H1 (cell line): ENCODE measurements at regions not wholly inside any gene's neighbourhood (a gene's known extent, or its start where the extent isn't known, plus 50 kb on each side); places are given as distances from the start of the nearest gene placed in this dataset.

Experiments
- CTCF ChIA-PET: fragments of 300-600 bp; sonication (Branson Sonifier 250); formaldehyde crosslinking; loops from one replicate; lab custom pipeline; 2021; ENCODE audit not compliant: partially characterized antibody; lab: Charles Lee
- POLR2A ChIA-PET: fragments of 300-600 bp; sonication (Branson Sonifier 250); formaldehyde crosslinking; loops from one replicate; lab custom pipeline; 2021; ENCODE audit warnings: inconsistent platforms; ENCODE audit not compliant: partially characterized antibody; lab: Charles Lee
- DNase-seq, 2 experiments: peaks; one replicate each; pipeline versions ENCODE4 v3.0.0 to v3.0.0-alpha.2; 2010 to 2022; ENCODE audit warnings: low spot score in 2 of 2, low read depth in 1 of 2, mixed read lengths in 1 of 2
- FAIRE-seq: peaks from 2 replicates; lab custom pipeline; 2011; peaks lifted over from hg19 to GRCh38; lab: Jason Lieb, UNC
- H2AFZ ChIP-seq: 2 replicates; pipeline ENCODE4 v1.8.1; 2012; ENCODE audit warnings: low read length, inconsistent platforms
- H2AK5ac ChIP-seq: 2 replicates; pipeline ENCODE4 v1.6.1; 2013; ENCODE audit warnings: low read depth, low read length
- H2BK120ac ChIP-seq: replicated peaks from 2 replicates; pipeline ENCODE3; 2013; ENCODE audit warnings: low read depth, low read length, inconsistent platforms
- H2BK12ac ChIP-seq: 2 replicates; pipeline ENCODE4 v1.6.1; 2013; ENCODE audit warnings: low read depth, low read length
- H2BK15ac ChIP-seq: 2 replicates; pipeline ENCODE4 v1.6.1; 2013; ENCODE audit warnings: low read length
- H2BK20ac ChIP-seq: 2 replicates; pipeline ENCODE4 v1.6.1; 2013; ENCODE audit warnings: low read length
- H2BK5ac ChIP-seq: 2 replicates; pipeline ENCODE4 v1.6.1; 2013; ENCODE audit warnings: low read depth, low read length
- H3K14ac ChIP-seq: 2 replicates; pipeline ENCODE4 v1.6.1; 2013; ENCODE audit warnings: inconsistent platforms; ENCODE audit not compliant: insufficient read length
- H3K18ac ChIP-seq: 2 replicates; pipeline ENCODE4 v1.6.1; 2013; ENCODE audit warnings: low read length; ENCODE audit errors: extremely low read depth
- H3K23ac ChIP-seq: 2 replicates; pipeline ENCODE4 v1.6.1; 2013; ENCODE audit warnings: inconsistent platforms; ENCODE audit not compliant: insufficient read length
- H3K23me2 ChIP-seq: 2 replicates; pipeline ENCODE4 v1.6.1; 2013; ENCODE audit warnings: low read depth, low read length
- H3K27ac ChIP-seq: 2 replicates; pipeline ENCODE4 v1.6.1; 2011; ENCODE audit warnings: low read depth, low read length, inconsistent platforms
- H3K27me3 ChIP-seq, 4 experiments: replicated peaks in 1 of 4; 1 replicate in 1 of 4; 2 replicates in 3 of 4; pipeline versions ENCODE4 v1.6.1 to v1.8.1; 2011 to 2013; ENCODE audit warnings: low read length in 3 of 4, mild to moderate bottlenecking in 3 of 4, inconsistent platforms in 2 of 4, mixed read lengths in 2 of 4, moderate library complexity in 1 of 4; ENCODE audit not compliant: control insufficient read depth in 3 of 4, insufficient read depth in 3 of 4; ENCODE audit errors: extremely low read depth in 1 of 4
- H3K36me3 ChIP-seq, 4 experiments: 2 replicates each; pipeline versions ENCODE4 v1.6.1 to v1.8.1; 2011 to 2013; ENCODE audit warnings: mild to moderate bottlenecking in 4 of 4, low read length in 3 of 4, moderate library complexity in 2 of 4, control low read depth in 1 of 4, inconsistent platforms in 1 of 4; ENCODE audit not compliant: insufficient read depth in 4 of 4, control insufficient read depth in 2 of 4
- H3K4ac ChIP-seq: replicated peaks from 2 replicates; pipeline ENCODE3; 2013; ENCODE audit warnings: low read length, low read depth, mixed read lengths, inconsistent platforms; ENCODE audit not compliant: insufficient read length
- H3K4me1 ChIP-seq, 4 experiments: replicated peaks in 1 of 4; 1 replicate in 1 of 4; 2 replicates in 3 of 4; pipeline versions ENCODE4 v1.6.1 to v1.8.1; 2011 to 2013; ENCODE audit warnings: low read length in 3 of 4, inconsistent platforms in 2 of 4, mixed read lengths in 1 of 4; ENCODE audit not compliant: insufficient read depth in 4 of 4, control insufficient read depth in 3 of 4
- H3K4me2 ChIP-seq, 2 experiments: 2 replicates each; pipeline versions ENCODE4 v1.6.1 to v1.8.1; 2011 to 2013; ENCODE audit warnings: low read depth in 2 of 2, low read length in 2 of 2, control low read depth in 1 of 2, inconsistent platforms in 1 of 2, mild to moderate bottlenecking in 1 of 2; ENCODE audit not compliant: insufficient read depth in 1 of 2
- H3K4me3 ChIP-seq, 4 experiments: fragments of 200-600, 300-600 bp in 1 of 4; sonication (generic), shearing (Covaris generic), sonication (Bioruptor Twin) in 1 of 4; 2 replicates each; pipeline versions ENCODE4 v1.5.1 to v1.8.1; 2011 to 2016; ENCODE audit warnings: low read length in 4 of 4, low read depth in 3 of 4, control low read depth in 2 of 4, inconsistent platforms in 2 of 4, mild to moderate bottlenecking in 2 of 4, mixed read lengths in 1 of 4, moderate library complexity in 1 of 4; ENCODE audit not compliant: insufficient read depth in 2 of 4; ENCODE audit errors: extremely low read depth in 1 of 4
- H3K56ac ChIP-seq: replicated peaks from 2 replicates; pipeline ENCODE3; 2013; ENCODE audit warnings: low read depth, mild to moderate bottlenecking, mixed read lengths, low read length, inconsistent platforms; ENCODE audit not compliant: insufficient read length
- H3K79me1 ChIP-seq: 2 replicates; pipeline ENCODE4 v1.6.1; 2013; ENCODE audit warnings: low read depth, low read length, control low read depth
- H3K79me2 ChIP-seq, 2 experiments: 2 replicates each; pipeline versions ENCODE4 v1.6.1 to v1.8.1; 2012 to 2013; ENCODE audit warnings: low read length in 2 of 2, mild to moderate bottlenecking in 2 of 2, inconsistent platforms in 1 of 2; ENCODE audit not compliant: insufficient read depth in 2 of 2, control insufficient read depth in 1 of 2
- H3K9ac ChIP-seq, 4 experiments: replicated peaks in 1 of 4; 1 replicate in 1 of 4; 2 replicates in 3 of 4; pipeline versions ENCODE4 v1.6.1 to v1.8.1; 2011 to 2013; ENCODE audit warnings: low read depth in 3 of 4, low read length in 3 of 4, control low read depth in 2 of 4, mild to moderate bottlenecking in 2 of 4, moderate library complexity in 2 of 4, inconsistent platforms in 1 of 4; ENCODE audit errors: extremely low read depth in 1 of 4
- H3K9me3 ChIP-seq, 2 experiments: 2 replicates each; pipeline versions ENCODE4 v1.6.1 to v1.8.1; 2012 to 2013; ENCODE audit warnings: mild to moderate bottlenecking in 2 of 2, moderate library complexity in 2 of 2, control low read depth in 1 of 2, inconsistent platforms in 1 of 2, low read depth in 1 of 2, low read length in 1 of 2, mixed read lengths in 1 of 2; ENCODE audit not compliant: insufficient read depth in 2 of 2
- H4K20me1 ChIP-seq, 2 experiments: replicated peaks in 1 of 2; 2 replicates each; pipeline versions ENCODE3 to v1.8.1; 2011 to 2013; ENCODE audit warnings: inconsistent platforms in 2 of 2, low read length in 2 of 2, mild to moderate bottlenecking in 1 of 2; ENCODE audit not compliant: insufficient read depth in 2 of 2, control insufficient read depth in 1 of 2
- H4K5ac ChIP-seq: 2 replicates; pipeline ENCODE4 v1.6.1; 2013; ENCODE audit warnings: low read length, low read depth, mixed read lengths, inconsistent platforms; ENCODE audit not compliant: insufficient read length
- H4K8ac ChIP-seq: 2 replicates; pipeline ENCODE4 v1.8.0; 2013; ENCODE audit warnings: mild to moderate bottlenecking, moderate library complexity, low read length, inconsistent platforms; ENCODE audit not compliant: insufficient read depth; ENCODE audit errors: extremely low read depth
- H4K91ac ChIP-seq: replicated peaks from 2 replicates; pipeline ENCODE3; 2013; ENCODE audit warnings: low read length, mixed read lengths, inconsistent platforms; ENCODE audit not compliant: insufficient read length
- BACH1 ChIP-seq: IDR thresholded peaks from 2 replicates; pipeline ENCODE4 v1.6.1; 2012; ENCODE audit warnings: low read length, improper control_type of control experiment
- BCL11A ChIP-seq, 2 experiments: IDR thresholded peaks; one replicate each; pipeline ENCODE4 v1.6.1; 2011; ENCODE audit warnings: low read depth in 2 of 2, low read length in 2 of 2, mild to moderate bottlenecking in 2 of 2
- BRCA1 ChIP-seq: IDR thresholded peaks from 2 replicates; pipeline ENCODE4 v1.6.1; 2012; ENCODE audit warnings: low read depth, low read length, improper control_type of control experiment
- CBX5 ChIP-seq: fragments of 300-800, 300-1000 bp; sonication (generic); IDR thresholded peaks from 2 replicates; pipeline ENCODE4 v1.7.1; 2016; ENCODE audit warnings: antibody characterized with exemption, low read length, low read depth
- CBX8 ChIP-seq: fragments of 300-800, 300-1000 bp; sonication (generic); IDR thresholded peaks from 2 replicates; pipeline ENCODE4 v1.7.1; 2016; ENCODE audit warnings: low read depth, low read length, borderline replicate concordance
- CHD1 ChIP-seq: IDR thresholded peaks from 2 replicates; pipeline ENCODE4 v1.6.1; 2012; ENCODE audit warnings: low read depth, low read length, improper control_type of control experiment
- CHD2 ChIP-seq: IDR thresholded peaks from 2 replicates; pipeline ENCODE4 v1.6.1; 2012; ENCODE audit warnings: low read length, improper control_type of control experiment
- EP300 ChIP-seq, 2 experiments: IDR thresholded peaks; 1 replicate in 1 of 2; 2 replicates in 1 of 2; pipeline ENCODE4 v1.6.1; 2011 to 2012; ENCODE audit warnings: low read depth in 2 of 2, low read length in 2 of 2, mild to moderate bottlenecking in 2 of 2, borderline replicate concordance in 1 of 2, inconsistent platforms in 1 of 2, moderate library complexity in 1 of 2
- JUN ChIP-seq: IDR thresholded peaks from 2 replicates; pipeline ENCODE4 v1.6.1; 2011; ENCODE audit warnings: low read depth, mild to moderate bottlenecking, improper control_type of control experiment, low read length
- NANOG ChIP-seq: IDR thresholded peaks from 2 replicates; pipeline ENCODE4 v1.6.1; 2011; ENCODE audit warnings: low read length, low read depth, mild to moderate bottlenecking, inconsistent platforms; ENCODE audit not compliant: insufficient read depth, poor library complexity, severe bottlenecking
- RFX5 ChIP-seq: IDR thresholded peaks from 2 replicates; pipeline ENCODE4 v1.6.1; 2011; ENCODE audit warnings: low read depth, low read length, improper control_type of control experiment, borderline replicate concordance
- SIN3A ChIP-seq, 2 experiments: IDR thresholded peaks in 1 of 2; conservative IDR thresholded peaks in 1 of 2; 2 replicates each; pipeline ENCODE4 v1.6.1; 2011 to 2012; ENCODE audit warnings: low read length in 2 of 2, improper control_type of control experiment in 1 of 2, low read depth in 1 of 2, mild to moderate bottlenecking in 1 of 2
- TAF1 ChIP-seq: IDR thresholded peaks from 2 replicates; pipeline ENCODE4 v1.6.1; 2011; ENCODE audit warnings: mild to moderate bottlenecking, low read depth, low read length
- WGBS, 2 experiments: shearing (Covaris generic) in 1 of 2; methylation state at CpG; one replicate each; pipeline versions ENCODE4 v1.1.6 to v1.1.7; 2013 to 2015; ENCODE audit warnings: low lambda C conversion rate in 2 of 2, mixed read lengths in 2 of 2, inconsistent platforms in 1 of 2, low coverage in 1 of 2, missing lambda C conversion rate in 1 of 2; ENCODE audit not compliant: insufficient replicate concordance in 2 of 2, insufficient coverage in 1 of 2, insufficient read length in 1 of 2; ENCODE audit errors: extremely low coverage in 1 of 2, missing lambda C conversion rate in 1 of 2; 5-methylcytosine and 5-hydroxymethylcytosine counted together

DNA sequence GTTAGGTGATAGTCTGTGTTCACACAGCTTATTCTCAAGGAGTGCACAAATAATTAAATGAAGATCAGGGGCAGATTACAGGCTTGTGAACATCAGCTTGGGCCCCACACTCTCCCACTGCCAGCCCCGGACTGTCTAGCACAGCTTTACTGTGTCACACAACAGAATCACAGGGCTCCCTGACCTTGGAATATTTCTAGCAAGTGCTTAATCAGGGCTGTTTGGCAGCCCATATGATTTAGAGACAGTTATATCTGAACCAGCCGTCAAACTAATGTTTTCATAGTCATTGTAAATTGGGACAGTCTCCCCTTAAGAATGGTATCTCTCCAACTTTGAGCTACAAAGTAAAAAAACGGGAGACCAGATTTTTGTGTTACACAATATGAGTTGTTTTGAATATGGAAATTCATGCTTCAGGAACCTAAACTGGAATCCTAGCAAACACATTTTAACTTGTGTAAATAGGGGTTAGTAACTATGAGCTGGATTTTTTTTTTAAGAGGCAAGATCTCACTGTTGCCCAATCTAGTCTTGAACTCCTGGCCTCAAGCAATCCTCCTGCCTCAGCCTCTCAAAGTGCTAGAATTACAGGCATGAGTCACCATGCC is 517.6 kb downstream of the BNC2 start:
- Histone ChIP-seq H3K4me1 (no peaks in the 10 kb centered on the region), H3K36me3 (no peaks in the 10 kb centered on the region), H3K4ac (no peak overlapping the region), H4K20me1 (no peaks in the 10 kb centered on the region), H2BK120ac (no peak overlapping the region), H3K23me2 (no peaks in the 10 kb centered on the region; the same call in 1 of the 2 replicates), H3K9ac (no peak overlapping the region), H3K14ac (no peak overlapping the region), H4K91ac (no peak overlapping the region), H3K79me1 (no peaks in the 10 kb centered on the region), H3K23ac (no peak overlapping the region), H3K4me3 (no peak overlapping the region), H4K8ac (no peak overlapping the region), H3K27ac (no peak overlapping the region), H2AK5ac (no peak overlapping the region), H2AFZ (no peak overlapping the region), H2BK15ac (no peak overlapping the region), H3K9me3 (no peaks in the 10 kb centered on the region), H2BK5ac (no peak overlapping the region), H3K56ac (no peak overlapping the region), H4K5ac (no peak overlapping the region), H2BK20ac (no peak overlapping the region), H3K27me3 (no peaks in the 10 kb centered on the region; a peak in 3 of 7 replicates), H3K79me2 (no peaks in the 10 kb centered on the region), H2BK12ac (no peak overlapping the region), H3K4me2 (no peak overlapping the region), H3K18ac (no peak overlapping the region)
- POLR2A ChIA-PET, result no interaction called here
- TF ChIP-seq BCL11A (IDR thresholded peaks at IDR 0.05; ENCODE audit: low read depth in 2 of 2, low read length in 2 of 2) (no peak), JUN (no peak), EP300 (IDR thresholded peaks at IDR 0.05; ENCODE audit: borderline replicate concordance in 1 of 2, low read depth in 2 of 2, low read length in 2 of 2) (no peak), BACH1 (no peak), NANOG (no peak), SIN3A (conservative IDR thresholded peaks at IDR 0.05 in 1 of 2, IDR thresholded peaks at IDR 0.05 in 1 of 2; ENCODE audit: low read depth in 1 of 2, low read length in 2 of 2) (no peak), CHD2 (no peak), CBX8 (no peak), BRCA1 (no peak), CBX5 (no peak), CHD1 (no peak), TAF1 (no peak), RFX5 (no peak)
- 86% methylated on average over 3 of the region's 3 CpGs; no CpG with 5 or more reads in 1 of the 2 experiments for WGBS, 2 experiments
- CTCF ChIA-PET, result interaction anchor here (0.9 to 1.3 kb wide), 2 partner anchors 9 to 13 kb away, joined by 3 to 6 read pairs; no protein-coding TSS in a partner anchor
- FAIRE-seq, result no peak
- no peak for DNase-seq
